ENCODE measurements at regions not wholly inside any gene's neighbourhood (a gene's known extent, or its start where the extent isn't known, plus 50 kb on each side); places are given as distances from the start of the nearest gene placed in this dataset.

- no peak for DNase-seq
These were observed 133.8 kb upstream of the ACVR2A start for GRCh38 chr2:147711031-147711430.

DNA sequence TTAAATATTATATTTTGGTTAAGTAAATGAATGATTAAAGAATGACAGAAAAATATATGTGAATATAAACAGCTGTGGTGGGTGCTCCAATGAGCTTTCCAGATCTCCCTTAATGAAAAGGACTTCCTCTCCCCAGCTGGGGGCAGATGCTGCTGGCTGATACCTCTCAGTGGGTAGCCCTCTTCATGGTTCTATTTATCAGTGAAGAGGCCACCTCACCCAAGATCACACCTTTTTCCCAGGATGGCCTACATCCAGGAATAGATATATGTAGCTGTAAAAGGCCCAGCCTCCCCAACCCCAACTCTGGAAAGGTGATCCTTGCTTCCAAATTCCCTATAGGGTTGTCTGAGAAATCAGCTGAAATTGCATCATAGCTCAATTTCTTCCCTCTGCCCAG is 135.2 kb upstream of the ACVR2A start:
- DNase-seq, result no peak

DNA sequence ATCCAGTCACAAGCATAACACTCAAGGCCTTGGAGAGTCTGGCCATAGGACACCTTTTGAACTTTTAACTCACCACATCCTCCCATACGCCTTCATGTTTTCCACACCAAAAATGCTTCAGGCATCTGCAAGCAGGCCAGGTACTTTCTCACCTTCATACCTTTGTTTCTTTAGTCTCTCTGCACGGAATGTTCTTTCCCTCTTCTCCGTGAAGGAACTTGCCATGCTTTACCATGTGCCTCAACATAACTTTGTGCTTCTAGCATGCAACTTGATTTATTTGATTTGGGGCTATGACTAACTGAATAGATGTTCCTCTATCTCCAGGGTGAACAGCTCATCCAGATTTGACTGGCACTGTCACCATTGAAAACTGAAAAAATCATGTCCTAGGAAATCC is 141.7 kb upstream of the ACVR2A start:
- no peak for DNase-seq

- no peak for DNase-seq
These were observed 146.7 kb upstream of the ACVR2A start for GRCh38 chr2:147698166-147698565.

- no peak for DNase-seq
These were observed 148.4 kb upstream of the ACVR2A start for GRCh38 chr2:147696426-147696825.

- DNase-seq, result no peak
These were observed 155.5 kb upstream of the ACVR2A start for GRCh38 chr2:147689220-147689909.

DNA sequence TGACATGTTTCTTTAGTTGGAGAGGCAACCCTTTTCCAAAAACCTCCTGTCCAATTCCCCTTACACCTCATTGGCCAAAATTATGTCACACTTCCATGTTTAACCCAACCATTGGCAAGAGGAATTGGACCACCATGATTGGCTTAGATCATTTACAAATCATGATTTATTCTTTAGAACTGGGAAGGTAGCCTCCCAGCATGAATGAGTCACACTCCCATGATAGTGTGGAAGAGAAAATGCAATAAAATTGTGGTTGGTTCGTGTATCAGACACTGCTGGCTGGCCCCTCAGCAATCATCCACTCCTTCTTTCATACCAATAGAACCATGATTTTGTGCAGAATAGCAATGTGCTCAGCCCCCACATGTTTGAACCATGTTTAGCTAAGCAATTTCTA is 156.6 kb upstream of the ACVR2A start:
- DNase-seq, result no peak

DNA sequence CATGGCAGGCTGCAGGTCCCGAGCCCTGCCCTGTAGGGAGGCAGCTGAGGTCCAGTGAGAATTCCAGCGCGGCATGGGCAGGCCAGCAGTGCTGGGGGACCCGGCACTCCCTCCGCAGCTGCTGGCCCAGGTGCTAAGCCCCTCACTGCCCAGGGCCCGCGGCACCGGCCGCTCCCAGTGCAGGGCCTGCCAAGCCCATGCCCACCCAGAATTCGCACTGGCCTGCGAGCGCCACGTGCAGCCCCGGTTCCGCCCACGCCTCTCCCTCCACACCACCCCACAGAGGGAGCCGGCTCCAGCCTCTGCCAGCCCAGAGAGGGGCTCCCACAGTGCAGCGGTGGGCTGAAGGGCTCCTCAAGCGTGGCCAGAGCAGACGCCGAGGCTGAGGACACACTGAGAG is 158.5 kb upstream of the ACVR2A start:
- no peak for DNase-seq

DNA sequence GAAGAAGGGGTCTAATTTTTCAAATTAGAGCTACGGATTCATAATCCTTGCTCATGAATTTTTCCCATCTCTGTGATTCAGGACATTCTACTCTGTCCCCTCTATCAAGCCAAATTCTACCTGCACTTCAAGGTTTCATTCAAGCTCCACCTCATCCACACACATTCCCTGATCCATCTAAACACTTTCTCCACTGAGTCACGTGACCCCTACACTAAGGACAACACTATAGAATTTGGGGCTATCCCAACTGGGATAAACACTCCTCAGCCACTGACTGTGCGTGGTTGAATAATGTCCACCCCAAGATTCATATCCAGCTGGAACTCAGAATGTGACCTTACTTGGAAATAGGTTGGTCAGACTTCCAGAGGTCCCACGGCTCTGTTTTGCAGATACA is 159.9 kb upstream of the ACVR2A start:
- no peak for DNase-seq

DNA sequence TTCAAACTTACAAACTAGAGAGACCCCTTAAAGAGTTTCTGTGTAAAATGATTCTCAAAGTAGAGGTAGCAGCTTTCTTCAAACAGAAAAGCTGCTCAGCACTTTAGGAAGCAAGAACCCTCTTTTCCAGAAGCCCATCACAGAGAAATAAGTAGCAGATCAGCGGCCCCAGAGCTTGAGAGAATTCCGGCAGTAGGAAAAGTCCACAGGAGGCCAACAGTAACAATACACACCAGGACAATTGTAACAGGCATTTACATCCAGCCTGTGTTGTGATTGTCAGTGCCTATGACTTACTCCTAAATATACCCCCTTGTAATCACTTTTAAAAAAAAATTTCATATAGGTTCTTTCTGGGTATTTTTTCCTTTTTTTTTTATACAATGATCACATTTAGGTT is 161.4 kb upstream of the ACVR2A start:
- DNase-seq, result no peak

DNA sequence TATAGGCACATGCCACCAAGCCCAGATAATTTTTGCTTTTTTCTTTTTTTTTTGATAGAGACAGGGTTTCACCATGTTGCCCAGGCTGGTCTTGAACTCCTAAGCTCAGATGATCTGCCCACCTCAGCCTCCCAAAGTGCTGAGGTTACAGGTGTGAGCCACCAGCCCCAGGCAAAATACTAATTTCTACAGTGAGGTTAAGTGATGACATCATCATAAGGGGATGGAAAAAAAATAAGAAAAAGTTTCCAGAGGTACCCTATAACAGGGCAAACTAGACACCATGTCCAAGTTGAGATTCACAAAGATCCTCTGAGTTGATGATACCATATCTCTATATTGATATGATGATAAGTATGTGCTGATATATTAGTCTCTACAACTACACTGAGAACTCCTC is 163.7 kb upstream of the ACVR2A start:
- DNase-seq, result no peak

DNA sequence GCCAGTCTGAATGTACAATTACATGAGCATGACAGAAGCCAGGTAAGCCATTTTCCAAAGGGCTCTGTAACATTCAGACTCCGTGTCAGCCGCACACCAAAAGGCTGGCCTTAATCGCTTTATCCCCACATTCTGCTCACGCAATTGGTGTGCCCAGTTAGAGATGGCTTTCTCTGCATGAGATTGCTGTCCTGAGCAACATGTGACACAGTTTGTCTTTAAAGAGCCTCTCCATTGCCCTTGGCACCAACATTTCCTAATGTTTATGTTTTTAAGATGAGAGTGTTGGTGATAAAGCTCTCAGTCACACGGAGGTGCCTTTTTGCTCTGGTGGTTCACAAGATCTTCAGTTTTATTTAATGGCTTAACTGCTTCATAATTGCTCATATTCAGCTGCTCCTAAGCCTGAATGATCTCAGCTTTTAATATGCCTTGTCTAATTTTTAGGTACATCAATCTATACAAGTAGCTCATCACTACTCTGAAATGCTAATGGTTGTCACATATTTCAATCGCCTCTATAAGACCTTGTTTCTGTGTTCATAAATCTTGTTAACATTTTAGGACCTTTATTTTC is 164.8 kb upstream of the ACVR2A start:
- DNase-seq, result no peak

DNA sequence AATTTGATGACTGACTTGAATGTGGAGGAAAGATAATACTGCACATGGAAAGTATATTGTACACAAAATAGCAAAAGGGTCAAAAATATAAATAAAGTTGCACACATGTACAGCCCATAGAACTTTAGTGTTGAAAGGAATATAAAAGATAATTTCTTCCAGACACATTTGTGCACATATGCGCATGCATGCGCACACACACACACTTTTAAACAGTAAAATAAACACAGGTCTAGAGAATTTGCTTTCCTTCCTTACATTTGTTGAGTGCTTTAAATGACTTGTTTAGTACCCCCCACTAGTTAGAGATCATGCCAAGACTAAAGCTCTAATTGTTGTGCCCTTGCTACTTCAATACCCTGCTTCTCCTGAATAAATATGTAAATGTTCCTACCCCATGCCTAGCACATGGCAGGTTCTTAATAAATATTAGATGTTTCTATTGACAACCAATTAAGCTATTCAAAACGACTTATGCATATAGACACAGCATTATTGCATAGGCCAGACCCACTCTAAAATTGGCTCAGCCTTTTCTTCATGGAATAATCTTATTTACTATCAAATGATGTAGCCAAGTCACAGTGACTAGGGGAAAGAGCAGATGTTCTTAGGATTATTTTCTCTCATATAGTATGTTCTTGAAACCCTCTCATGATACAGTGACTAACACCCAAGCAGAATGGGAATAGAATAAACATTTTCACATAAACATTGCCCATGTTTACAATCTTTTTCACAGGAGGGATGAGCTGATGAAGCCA is 165.5 kb upstream of the ACVR2A start:
- no peak for DNase-seq

- DNase-seq, result no peak
These were observed 179.7 kb upstream of the ACVR2A start for GRCh38 chr2:147665105-147665504.

DNA sequence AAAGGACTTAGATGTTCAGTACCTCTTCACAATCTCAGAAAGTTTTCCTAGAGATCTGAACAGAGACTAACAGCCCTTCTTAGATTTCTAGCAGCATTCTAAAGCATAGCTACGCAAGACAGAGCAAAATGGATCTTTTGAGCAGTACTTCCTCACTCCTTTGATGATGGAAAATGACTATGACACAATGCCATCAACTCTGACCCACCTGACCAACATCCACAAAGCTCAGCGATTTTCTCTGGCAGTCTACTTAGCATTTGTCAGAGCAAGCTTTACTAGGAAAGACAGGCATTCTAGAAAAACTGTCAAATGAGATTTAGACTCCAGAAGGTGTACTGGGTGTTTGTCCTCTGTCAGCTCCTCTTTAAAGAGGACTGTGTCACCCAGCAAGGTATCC is 180.9 kb upstream of the ACVR2A start:
- no peak for DNase-seq

GRCh38 chr2:147663153-147663961 is 181.5 kb upstream of the ACVR2A start:
- DNase-seq, result no peak

DNA sequence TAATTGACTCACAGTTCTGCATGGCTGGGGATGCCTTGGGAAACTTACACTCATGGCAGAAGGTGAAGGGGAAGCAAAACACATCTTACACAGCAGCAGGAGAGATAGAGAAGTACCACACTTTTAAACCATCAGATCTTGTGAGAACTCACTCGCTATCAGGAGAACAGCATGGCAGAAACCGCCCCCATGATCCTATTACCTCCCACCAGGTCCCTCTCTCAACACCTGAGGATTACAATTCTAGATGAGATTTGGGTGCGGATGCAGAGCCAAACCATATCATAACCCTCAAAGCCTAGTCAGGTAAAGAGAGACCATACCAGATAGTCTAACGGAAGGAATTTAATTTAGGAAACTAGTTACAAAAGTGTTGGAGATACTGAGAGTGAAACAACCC is 182.6 kb upstream of the ACVR2A start:
- no peak for DNase-seq

GRCh38 chr2:147660680-147661079 is 184.1 kb upstream of the ACVR2A start:
- DNase-seq, result no peak

- no peak for DNase-seq
These were observed 185.8 kb upstream of the ACVR2A start for GRCh38 chr2:147659051-147659450.

- no peak for DNase-seq
These were observed 187.5 kb upstream of the ACVR2A start for GRCh38 chr2:147657086-147658000.

DNA sequence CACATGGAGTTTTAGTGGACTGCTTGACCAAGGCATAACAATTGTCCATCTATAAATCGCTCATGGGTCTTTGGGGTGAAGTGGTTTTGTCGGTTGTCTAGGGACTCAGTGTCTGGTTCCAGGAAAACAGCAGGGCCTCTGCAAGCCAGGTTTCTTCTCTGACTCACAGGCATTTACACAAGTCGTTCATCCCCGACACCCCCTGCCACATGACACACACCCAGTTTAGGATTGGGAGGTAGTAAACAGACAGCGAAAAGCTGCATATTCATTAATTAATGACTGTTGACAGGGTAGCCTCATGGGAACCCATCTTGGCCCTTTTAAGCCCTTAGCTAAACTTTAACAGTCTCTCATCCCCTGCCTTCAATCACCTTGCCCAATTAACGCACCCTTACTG is 194.8 kb upstream of the ACVR2A start:
- no peak for DNase-seq

DNA sequence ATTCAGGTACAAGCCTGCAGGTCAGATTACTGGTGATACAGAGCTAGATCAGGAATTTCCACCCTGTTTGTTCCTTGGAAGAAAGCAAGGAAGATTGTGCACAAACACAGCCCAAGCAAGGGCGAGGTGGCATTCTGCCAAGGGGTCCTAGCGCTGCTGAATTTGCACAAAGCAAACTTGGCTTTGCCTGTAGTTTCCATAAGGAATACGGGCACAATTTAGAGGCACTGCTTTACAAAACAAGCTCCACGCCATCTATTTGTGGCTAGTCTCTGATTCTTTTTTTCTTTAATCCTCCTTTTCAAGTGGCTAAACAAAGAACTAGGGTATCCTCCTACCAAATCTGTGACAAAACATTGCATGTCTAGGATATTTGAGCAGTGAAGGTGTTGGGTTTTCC is 195.5 kb upstream of the ACVR2A start:
- no peak for DNase-seq
